H1 (cell line): ENCODE measurements at regions not wholly inside any gene's neighbourhood (a gene's known extent, or its start where the extent isn't known, plus 50 kb on each side); places are given as distances from the start of the nearest gene placed in this dataset.

Experiments
- CTCF ChIA-PET: fragments of 300-600 bp; sonication (Branson Sonifier 250); formaldehyde crosslinking; loops from one replicate; lab custom pipeline; 2021; ENCODE audit not compliant: partially characterized antibody; lab: Charles Lee
- POLR2A ChIA-PET: fragments of 300-600 bp; sonication (Branson Sonifier 250); formaldehyde crosslinking; loops from one replicate; lab custom pipeline; 2021; ENCODE audit warnings: inconsistent platforms; ENCODE audit not compliant: partially characterized antibody; lab: Charles Lee
- DNase-seq, 2 experiments: peaks; one replicate each; pipeline versions ENCODE4 v3.0.0 to v3.0.0-alpha.2; 2010 to 2022; ENCODE audit warnings: low spot score in 2 of 2, low read depth in 1 of 2, mixed read lengths in 1 of 2
- FAIRE-seq: peaks from 2 replicates; lab custom pipeline; 2011; peaks lifted over from hg19 to GRCh38; lab: Jason Lieb, UNC
- H2AFZ ChIP-seq: 2 replicates; pipeline ENCODE4 v1.8.1; 2012; ENCODE audit warnings: low read length, inconsistent platforms
- H2AK5ac ChIP-seq: 2 replicates; pipeline ENCODE4 v1.6.1; 2013; ENCODE audit warnings: low read depth, low read length
- H2BK120ac ChIP-seq: replicated peaks from 2 replicates; pipeline ENCODE3; 2013; ENCODE audit warnings: low read depth, low read length, inconsistent platforms
- H2BK12ac ChIP-seq: 2 replicates; pipeline ENCODE4 v1.6.1; 2013; ENCODE audit warnings: low read depth, low read length
- H2BK15ac ChIP-seq: 2 replicates; pipeline ENCODE4 v1.6.1; 2013; ENCODE audit warnings: low read length
- H2BK20ac ChIP-seq: 2 replicates; pipeline ENCODE4 v1.6.1; 2013; ENCODE audit warnings: low read length
- H2BK5ac ChIP-seq: 2 replicates; pipeline ENCODE4 v1.6.1; 2013; ENCODE audit warnings: low read depth, low read length
- H3K14ac ChIP-seq: 2 replicates; pipeline ENCODE4 v1.6.1; 2013; ENCODE audit warnings: inconsistent platforms; ENCODE audit not compliant: insufficient read length
- H3K18ac ChIP-seq: 2 replicates; pipeline ENCODE4 v1.6.1; 2013; ENCODE audit warnings: low read length; ENCODE audit errors: extremely low read depth
- H3K23ac ChIP-seq: 2 replicates; pipeline ENCODE4 v1.6.1; 2013; ENCODE audit warnings: inconsistent platforms; ENCODE audit not compliant: insufficient read length
- H3K23me2 ChIP-seq: 2 replicates; pipeline ENCODE4 v1.6.1; 2013; ENCODE audit warnings: low read depth, low read length
- H3K27ac ChIP-seq: 2 replicates; pipeline ENCODE4 v1.6.1; 2011; ENCODE audit warnings: low read depth, low read length, inconsistent platforms
- H3K27me3 ChIP-seq, 4 experiments: replicated peaks in 1 of 4; 1 replicate in 1 of 4; 2 replicates in 3 of 4; pipeline versions ENCODE4 v1.6.1 to v1.8.1; 2011 to 2013; ENCODE audit warnings: low read length in 3 of 4, mild to moderate bottlenecking in 3 of 4, inconsistent platforms in 2 of 4, mixed read lengths in 2 of 4, moderate library complexity in 1 of 4; ENCODE audit not compliant: control insufficient read depth in 3 of 4, insufficient read depth in 3 of 4; ENCODE audit errors: extremely low read depth in 1 of 4
- H3K36me3 ChIP-seq, 4 experiments: 2 replicates each; pipeline versions ENCODE4 v1.6.1 to v1.8.1; 2011 to 2013; ENCODE audit warnings: mild to moderate bottlenecking in 4 of 4, low read length in 3 of 4, moderate library complexity in 2 of 4, control low read depth in 1 of 4, inconsistent platforms in 1 of 4; ENCODE audit not compliant: insufficient read depth in 4 of 4, control insufficient read depth in 2 of 4
- H3K4ac ChIP-seq: replicated peaks from 2 replicates; pipeline ENCODE3; 2013; ENCODE audit warnings: low read length, low read depth, mixed read lengths, inconsistent platforms; ENCODE audit not compliant: insufficient read length
- H3K4me1 ChIP-seq, 4 experiments: replicated peaks in 1 of 4; 1 replicate in 1 of 4; 2 replicates in 3 of 4; pipeline versions ENCODE4 v1.6.1 to v1.8.1; 2011 to 2013; ENCODE audit warnings: low read length in 3 of 4, inconsistent platforms in 2 of 4, mixed read lengths in 1 of 4; ENCODE audit not compliant: insufficient read depth in 4 of 4, control insufficient read depth in 3 of 4
- H3K4me2 ChIP-seq, 2 experiments: 2 replicates each; pipeline versions ENCODE4 v1.6.1 to v1.8.1; 2011 to 2013; ENCODE audit warnings: low read depth in 2 of 2, low read length in 2 of 2, control low read depth in 1 of 2, inconsistent platforms in 1 of 2, mild to moderate bottlenecking in 1 of 2; ENCODE audit not compliant: insufficient read depth in 1 of 2
- H3K4me3 ChIP-seq, 4 experiments: fragments of 200-600, 300-600 bp in 1 of 4; sonication (generic), shearing (Covaris generic), sonication (Bioruptor Twin) in 1 of 4; 2 replicates each; pipeline versions ENCODE4 v1.5.1 to v1.8.1; 2011 to 2016; ENCODE audit warnings: low read length in 4 of 4, low read depth in 3 of 4, control low read depth in 2 of 4, inconsistent platforms in 2 of 4, mild to moderate bottlenecking in 2 of 4, mixed read lengths in 1 of 4, moderate library complexity in 1 of 4; ENCODE audit not compliant: insufficient read depth in 2 of 4; ENCODE audit errors: extremely low read depth in 1 of 4
- H3K56ac ChIP-seq: replicated peaks from 2 replicates; pipeline ENCODE3; 2013; ENCODE audit warnings: low read depth, mild to moderate bottlenecking, mixed read lengths, low read length, inconsistent platforms; ENCODE audit not compliant: insufficient read length
- H3K79me1 ChIP-seq: 2 replicates; pipeline ENCODE4 v1.6.1; 2013; ENCODE audit warnings: low read depth, low read length, control low read depth
- H3K79me2 ChIP-seq, 2 experiments: 2 replicates each; pipeline versions ENCODE4 v1.6.1 to v1.8.1; 2012 to 2013; ENCODE audit warnings: low read length in 2 of 2, mild to moderate bottlenecking in 2 of 2, inconsistent platforms in 1 of 2; ENCODE audit not compliant: insufficient read depth in 2 of 2, control insufficient read depth in 1 of 2
- H3K9ac ChIP-seq, 4 experiments: replicated peaks in 1 of 4; 1 replicate in 1 of 4; 2 replicates in 3 of 4; pipeline versions ENCODE4 v1.6.1 to v1.8.1; 2011 to 2013; ENCODE audit warnings: low read depth in 3 of 4, low read length in 3 of 4, control low read depth in 2 of 4, mild to moderate bottlenecking in 2 of 4, moderate library complexity in 2 of 4, inconsistent platforms in 1 of 4; ENCODE audit errors: extremely low read depth in 1 of 4
- H3K9me3 ChIP-seq, 2 experiments: 2 replicates each; pipeline versions ENCODE4 v1.6.1 to v1.8.1; 2012 to 2013; ENCODE audit warnings: mild to moderate bottlenecking in 2 of 2, moderate library complexity in 2 of 2, control low read depth in 1 of 2, inconsistent platforms in 1 of 2, low read depth in 1 of 2, low read length in 1 of 2, mixed read lengths in 1 of 2; ENCODE audit not compliant: insufficient read depth in 2 of 2
- H4K20me1 ChIP-seq, 2 experiments: replicated peaks in 1 of 2; 2 replicates each; pipeline versions ENCODE3 to v1.8.1; 2011 to 2013; ENCODE audit warnings: inconsistent platforms in 2 of 2, low read length in 2 of 2, mild to moderate bottlenecking in 1 of 2; ENCODE audit not compliant: insufficient read depth in 2 of 2, control insufficient read depth in 1 of 2
- H4K5ac ChIP-seq: 2 replicates; pipeline ENCODE4 v1.6.1; 2013; ENCODE audit warnings: low read length, low read depth, mixed read lengths, inconsistent platforms; ENCODE audit not compliant: insufficient read length
- H4K8ac ChIP-seq: 2 replicates; pipeline ENCODE4 v1.8.0; 2013; ENCODE audit warnings: mild to moderate bottlenecking, moderate library complexity, low read length, inconsistent platforms; ENCODE audit not compliant: insufficient read depth; ENCODE audit errors: extremely low read depth
- H4K91ac ChIP-seq: replicated peaks from 2 replicates; pipeline ENCODE3; 2013; ENCODE audit warnings: low read length, mixed read lengths, inconsistent platforms; ENCODE audit not compliant: insufficient read length
- CHD2 ChIP-seq: IDR thresholded peaks from 2 replicates; pipeline ENCODE4 v1.6.1; 2012; ENCODE audit warnings: low read length, improper control_type of control experiment
- CREB1 ChIP-seq: IDR thresholded peaks from 2 replicates; pipeline ENCODE4 v1.6.1; 2012; ENCODE audit warnings: inconsistent platforms
- GABPA ChIP-seq: IDR thresholded peaks from 2 replicates; pipeline ENCODE4 v1.6.1; 2011; ENCODE audit warnings: mild to moderate bottlenecking, low read length, moderate library complexity, borderline replicate concordance; ENCODE audit not compliant: insufficient read depth
- KDM4A ChIP-seq: IDR thresholded peaks from one replicate; pipeline ENCODE4 v1.7.1; 2012; ENCODE audit warnings: low read depth, mild to moderate bottlenecking, moderate library complexity, low read length, inconsistent platforms; ENCODE audit not compliant: severe bottlenecking
- RAD21 ChIP-seq, 2 experiments: IDR thresholded peaks in 1 of 2; conservative IDR thresholded peaks in 1 of 2; 2 replicates each; pipeline ENCODE4 v1.6.1; 2011; ENCODE audit warnings: low read depth in 2 of 2, low read length in 2 of 2, improper control_type of control experiment in 1 of 2, inconsistent platforms in 1 of 2, mild to moderate bottlenecking in 1 of 2, moderate library complexity in 1 of 2
- SIX5 ChIP-seq: IDR thresholded peaks from 2 replicates; pipeline ENCODE4 v1.6.1; 2011; ENCODE audit warnings: mild to moderate bottlenecking, low read depth, low read length
- SP4 ChIP-seq: IDR thresholded peaks from 2 replicates; pipeline ENCODE4 v1.6.1; 2012; ENCODE audit warnings: low read length, inconsistent platforms
- TAF7 ChIP-seq: optimal IDR thresholded peaks from 2 replicates; pipeline ENCODE3; 2011; ENCODE audit warnings: low read depth, mild to moderate bottlenecking, inconsistent platforms, low read length, moderate library complexity, borderline replicate concordance
- ZNF274 ChIP-seq: IDR thresholded peaks from 2 replicates; pipeline ENCODE4 v1.7.0; 2012; ENCODE audit warnings: low read length, borderline replicate concordance; ENCODE audit errors: extremely low read depth
- WGBS, 2 experiments: shearing (Covaris generic) in 1 of 2; methylation state at CpG; one replicate each; pipeline versions ENCODE4 v1.1.6 to v1.1.7; 2013 to 2015; ENCODE audit warnings: low lambda C conversion rate in 2 of 2, mixed read lengths in 2 of 2, inconsistent platforms in 1 of 2, low coverage in 1 of 2, missing lambda C conversion rate in 1 of 2; ENCODE audit not compliant: insufficient replicate concordance in 2 of 2, insufficient coverage in 1 of 2, insufficient read length in 1 of 2; ENCODE audit errors: extremely low coverage in 1 of 2, missing lambda C conversion rate in 1 of 2; 5-methylcytosine and 5-hydroxymethylcytosine counted together
- TF ChIP-seq, protein P1 (sequence below), 3 experiments: IDR thresholded peaks; 1 replicate in 2 of 3; 2 replicates in 1 of 3; pipeline versions ENCODE4 v1.5.1 to v1.6.1; 2011; ENCODE audit warnings: low read length in 3 of 3, mild to moderate bottlenecking in 3 of 3, inconsistent platforms in 2 of 3, low read depth in 1 of 3, moderate library complexity in 1 of 3; ENCODE audit not compliant: insufficient read depth in 1 of 3; ENCODE audit errors: control extremely low read depth in 1 of 3
- TF ChIP-seq, protein P2 (sequence below): IDR thresholded peaks from 2 replicates; pipeline ENCODE4 v1.6.1; 2012; ENCODE audit warnings: inconsistent platforms

DNA sequence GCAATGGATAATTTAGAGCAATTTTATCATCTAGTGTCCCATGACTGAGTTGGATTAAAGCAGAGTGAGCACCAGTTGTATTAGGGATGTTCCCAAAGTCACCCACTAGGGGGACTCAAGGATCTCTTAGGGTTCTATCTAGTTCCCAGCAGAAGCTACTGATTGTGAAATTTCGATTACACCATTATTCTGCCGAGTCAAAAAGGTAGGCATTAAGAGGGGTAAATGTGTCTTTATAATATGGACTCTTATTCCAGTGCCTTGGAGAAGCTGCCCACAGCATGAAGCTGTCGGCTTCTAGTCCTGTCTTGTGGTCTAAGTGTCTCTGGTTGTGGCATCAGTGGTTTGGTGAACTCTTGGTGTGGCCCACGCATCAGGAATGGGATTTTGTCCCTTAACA lies 53.3 kb downstream of the RGS12 start:
- no peaks in the 10 kb centered on the region for H3K36me3 ChIP-seq
- H3K4ac ChIP-seq = no peak overlapping the region
- no peak overlapping the region for H3K4me2 ChIP-seq
- H4K20me1 ChIP-seq = peaks cover 0 to 6% of the 10 kb centered on the region in 2 experiments
- H3K9me3 ChIP-seq = no peaks in the 10 kb centered on the region
- H3K27me3 ChIP-seq = no peaks in the 10 kb centered on the region
- H3K23ac ChIP-seq = no peak overlapping the region
- H3K79me2 ChIP-seq = no peaks in the 10 kb centered on the region
- H2BK20ac ChIP-seq = no peak overlapping the region
- H4K8ac ChIP-seq = no peak overlapping the region
- no peak overlapping the region for H2BK120ac ChIP-seq
- H2BK5ac ChIP-seq = no peak overlapping the region
- no peak overlapping the region for H3K56ac ChIP-seq
- no peak overlapping the region for H2AFZ ChIP-seq
- H3K14ac ChIP-seq = no peak overlapping the region
- H4K5ac ChIP-seq = no peak overlapping the region
- H3K79me1 ChIP-seq = no peaks in the 10 kb centered on the region
- POLR2A ChIA-PET = interaction anchor here (0.6 kb wide), 1 partner anchor 81 kb away, joined by 3 read pairs; no protein-coding TSS in a partner anchor
- H2BK15ac ChIP-seq = no peak overlapping the region
- WGBS, 2 experiments = 85% methylated on average over 4 of the region's 4 CpGs; no CpG with 5 or more reads in 1 of the 2 experiments
- H3K23me2 ChIP-seq = no peaks in the 10 kb centered on the region
- CTCF ChIA-PET = interaction anchor here (0.6 to 6.7 kb wide), 46 partner anchors 8 to 181 kb away, joined by 3 to 152 read pairs (median 5); partner anchors contain the start of genes DOK7 and HGFAC
- DNase-seq (no peak), FAIRE-seq (peak; percentile 73)
- no peak overlapping the region for H4K91ac ChIP-seq
- no peak overlapping the region for H2AK5ac ChIP-seq
- no peak overlapping the region for H3K18ac ChIP-seq
- H2BK12ac ChIP-seq = no peak overlapping the region
- no peak overlapping the region for H3K27ac ChIP-seq
- peaks cover 3 to 10% (median 5%) of the 10 kb centered on the region in 4 experiments; a peak in 5 of 7 replicates for H3K4me1 ChIP-seq
- no peak overlapping the region for H3K9ac ChIP-seq
- no peak overlapping the region for H3K4me3 ChIP-seq
- TF ChIP-seq TAF7 (no peak), SIX5 (no peak), SP4 (no peak), CREB1 (no peak), CHD2 (no peak), RAD21 (IDR thresholded peaks at IDR 0.05 in 1 of 2, conservative IDR thresholded peaks at IDR 0.05 in 1 of 2; ENCODE audit: low read depth in 2 of 2, low read length in 2 of 2) (peak; percentile 90 to 91), KDM4A (no peak), GABPA (no peak), ZNF274 (no peak)
- TF ChIP-seq, protein P1, sequence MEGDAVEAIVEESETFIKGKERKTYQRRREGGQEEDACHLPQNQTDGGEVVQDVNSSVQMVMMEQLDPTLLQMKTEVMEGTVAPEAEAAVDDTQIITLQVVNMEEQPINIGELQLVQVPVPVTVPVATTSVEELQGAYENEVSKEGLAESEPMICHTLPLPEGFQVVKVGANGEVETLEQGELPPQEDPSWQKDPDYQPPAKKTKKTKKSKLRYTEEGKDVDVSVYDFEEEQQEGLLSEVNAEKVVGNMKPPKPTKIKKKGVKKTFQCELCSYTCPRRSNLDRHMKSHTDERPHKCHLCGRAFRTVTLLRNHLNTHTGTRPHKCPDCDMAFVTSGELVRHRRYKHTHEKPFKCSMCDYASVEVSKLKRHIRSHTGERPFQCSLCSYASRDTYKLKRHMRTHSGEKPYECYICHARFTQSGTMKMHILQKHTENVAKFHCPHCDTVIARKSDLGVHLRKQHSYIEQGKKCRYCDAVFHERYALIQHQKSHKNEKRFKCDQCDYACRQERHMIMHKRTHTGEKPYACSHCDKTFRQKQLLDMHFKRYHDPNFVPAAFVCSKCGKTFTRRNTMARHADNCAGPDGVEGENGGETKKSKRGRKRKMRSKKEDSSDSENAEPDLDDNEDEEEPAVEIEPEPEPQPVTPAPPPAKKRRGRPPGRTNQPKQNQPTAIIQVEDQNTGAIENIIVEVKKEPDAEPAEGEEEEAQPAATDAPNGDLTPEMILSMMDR (IDR thresholded peaks at IDR 0.05; ENCODE audit: control extremely low read depth in 1 of 3, insufficient read depth in 1 of 3, low read depth in 1 of 3, low read length in 3 of 3) = peak in 2 of 3 experiments; percentile 76 to 78; a peak in 3 of 4 replicates
- TF ChIP-seq, protein P2, sequence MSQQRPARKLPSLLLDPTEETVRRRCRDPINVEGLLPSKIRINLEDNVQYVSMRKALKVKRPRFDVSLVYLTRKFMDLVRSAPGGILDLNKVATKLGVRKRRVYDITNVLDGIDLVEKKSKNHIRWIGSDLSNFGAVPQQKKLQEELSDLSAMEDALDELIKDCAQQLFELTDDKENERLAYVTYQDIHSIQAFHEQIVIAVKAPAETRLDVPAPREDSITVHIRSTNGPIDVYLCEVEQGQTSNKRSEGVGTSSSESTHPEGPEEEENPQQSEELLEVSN = no peak
